K562 (cell line): ENCODE measurements at regions not wholly inside any gene's neighbourhood (a gene's known extent, or its start where the extent isn't known, plus 50 kb on each side); places are given as distances from the start of the nearest gene placed in this dataset.

ENCODE experiments used
- ATAC-seq: fragments of 200-7000 bp; cut with Tn5 transposase; 3 replicates; pipeline ENCODE4 v1.9.1; 2020; ENCODE audit warnings: moderate library complexity
- BruUV-seq: library from RNA; stranded (reverse); fragments of 400-500 nt; replicated peaks from 2 replicates; lab custom pipeline; 2021; lab: Mats Ljungman, UMichigan
- CTCF ChIA-PET: fragments of 300-600 bp; formaldehyde crosslinking; extraction: SDS; loops from one replicate; lab custom pipeline; 2021; ENCODE audit warnings: low intra/inter-chr PET ratio; lab: Yijun Ruan, JAX
- POLR2A ChIA-PET: fragments of 300-600, 350-650 bp; sonication (Branson Sonifier 250); formaldehyde crosslinking; extraction: SDS; loops from one replicate; lab custom pipeline; 2021; ENCODE audit warnings: antibody characterized with exemption, inconsistent platforms; lab: Yijun Ruan, JAX
- DNase-seq, 4 experiments: peaks; one replicate each; pipeline versions ENCODE4 v3.0.0 to v3.0.0-alpha.2; 2011 to 2018; ENCODE audit warnings: low spot score in 3 of 4, mixed read lengths in 3 of 4; ENCODE audit errors: extremely low read depth in 1 of 4
- FAIRE-seq: peaks from 2 replicates; lab custom pipeline; 2011; peaks lifted over from hg19 to GRCh38; lab: Jason Lieb, UNC
- H2AFZ ChIP-seq: 2 replicates; pipeline ENCODE4 v1.6.0; 2011; ENCODE audit warnings: low read depth, low read length, control low read depth, inconsistent platforms
- H3K27ac ChIP-seq: fragments of 200-600 bp; 3 replicates; pipeline ENCODE4 v1.8.0; 2011; ENCODE audit warnings: low read depth, mild to moderate bottlenecking, control low read depth, inconsistent platforms, low read length, moderate library complexity, mixed read lengths; ENCODE audit errors: extremely low read depth
- H3K27me3 ChIP-seq, 2 experiments: fragments of 300-600 bp in 1 of 2; 2 replicates in 1 of 2; 3 replicates in 1 of 2; pipeline versions ENCODE4 v1.6.0 to v1.8.0; 2011; ENCODE audit warnings: inconsistent platforms in 2 of 2, low read length in 2 of 2, mild to moderate bottlenecking in 1 of 2, mixed read lengths in 1 of 2, moderate library complexity in 1 of 2; ENCODE audit not compliant: control insufficient read depth in 2 of 2, insufficient read depth in 2 of 2
- H3K36me3 ChIP-seq: fragments of 300-600 bp; 3 replicates; pipeline ENCODE4 v1.8.0; 2011; ENCODE audit warnings: mild to moderate bottlenecking, low read length, inconsistent platforms; ENCODE audit not compliant: control insufficient read depth, insufficient read depth
- H3K4me1 ChIP-seq, 2 experiments: fragments of 200-600 bp in 1 of 2; replicated peaks in 1 of 2; 2 replicates in 1 of 2; 3 replicates in 1 of 2; pipeline versions ENCODE4 v1.5.1 to v1.8.0; 2011; ENCODE audit warnings: inconsistent platforms in 2 of 2, low read length in 2 of 2, mild to moderate bottlenecking in 1 of 2, mixed read lengths in 1 of 2, moderate library complexity in 1 of 2; ENCODE audit not compliant: control insufficient read depth in 2 of 2, insufficient read depth in 2 of 2
- H3K4me2 ChIP-seq: 2 replicates; pipeline ENCODE4 v1.6.1; 2011; ENCODE audit warnings: low read length, control low read depth, inconsistent platforms, mixed read lengths; ENCODE audit not compliant: insufficient read depth
- H3K4me3 ChIP-seq: fragments of 200-600 bp; sonication (generic), shearing (Covaris generic); 2 replicates; pipeline ENCODE4 v1.5.1; 2016; ENCODE audit warnings: control low read depth, inconsistent platforms
- H3K79me2 ChIP-seq: fragments of 200-600 bp; 3 replicates; pipeline ENCODE4 v1.8.0; 2011; ENCODE audit warnings: low read length, inconsistent platforms; ENCODE audit not compliant: control insufficient read depth, insufficient read depth
- H3K9ac ChIP-seq, 2 experiments: 2 replicates each; pipeline versions ENCODE4 v1.6.0 to v1.6.1; 2011; ENCODE audit warnings: low read depth in 2 of 2, low read length in 2 of 2, control low read depth in 1 of 2, inconsistent platforms in 1 of 2, mild to moderate bottlenecking in 1 of 2, mixed read lengths in 1 of 2; ENCODE audit not compliant: insufficient read depth in 1 of 2
- H3K9me1 ChIP-seq: one replicate; pipeline ENCODE4 v1.6.0; 2011; ENCODE audit warnings: inconsistent platforms, mild to moderate bottlenecking, low read length, moderate library complexity; ENCODE audit not compliant: control insufficient read depth, insufficient read depth
- H3K9me3 ChIP-seq: replicated peaks from 2 replicates; pipeline ENCODE4 v1.5.1; 2011; ENCODE audit warnings: low read depth, low read length, inconsistent platforms; ENCODE audit not compliant: control insufficient read depth, insufficient read depth
- H4K20me1 ChIP-seq: replicated peaks from 2 replicates; pipeline ENCODE4 v1.6.1; 2011; ENCODE audit warnings: low read length, inconsistent platforms, mixed read lengths; ENCODE audit not compliant: control insufficient read depth, insufficient read depth
- HLTF ChIP-seq: fragments of 450-650 bp; IDR thresholded peaks from 2 replicates; pipeline ENCODE4 v1.6.1; 2016
- MAZ ChIP-seq, 2 experiments: fragments of 450-650 bp in 1 of 2; sonication (generic) in 1 of 2; formaldehyde crosslinking; IDR thresholded peaks in 1 of 2; conservative IDR thresholded peaks in 1 of 2; 2 replicates each; pipeline versions ENCODE4 v1.4.0 to v1.5.0; 2020; ENCODE audit warnings: mild to moderate bottlenecking in 1 of 2, missing genetic modification reagents in 1 of 2
- SAFB2 ChIP-seq: fragments of 200-400 bp; formaldehyde crosslinking; IDR thresholded peaks from 2 replicates; pipeline ENCODE4 v1.6.1; 2018; ENCODE audit warnings: borderline replicate concordance, low read length, low read depth, moderate library complexity; ENCODE audit not compliant: severe bottlenecking
- ZNF696 ChIP-seq: fragments of 250-450 bp; sonication (Bioruptor Pico); conservative IDR thresholded peaks from 2 replicates; pipeline ENCODE4 v1.4.0; 2020; ENCODE audit warnings: mild to moderate bottlenecking, moderate library complexity
- WGBS: fragments of 100-300 bp; shearing (Covaris generic); methylation state at CpG from one replicate; pipeline ENCODE4 v1.1.6; 2016; ENCODE audit warnings: low coverage, mixed read lengths; ENCODE audit not compliant: insufficient coverage; ENCODE audit errors: missing lambda C conversion rate; 5-methylcytosine and 5-hydroxymethylcytosine counted together
- in situ Hi-C: fragments of 300-500 bp; cut with MboI; formaldehyde crosslinking; loops from 4 replicates; pipeline ENCODE4 v1.15.0; 2018; ENCODE audit warnings: inconsistent platforms, mixed read lengths
- intact Hi-C: fragments of 100-400 bp; cut with micrococcal nuclease; formaldehyde crosslinking; loops from 2 replicates; pipeline ENCODE4 v1.14.2; 2022

- BruUV-seq: no TSS peak
- no peak overlapping the region for H2AFZ ChIP-seq
- DNase-seq (no peak), FAIRE-seq (no peak), ATAC-seq (no peak)
- no peak overlapping the region for H3K4me2 ChIP-seq
- TF ChIP-seq HLTF: no peak
- peaks cover 10 to 30% of the 10 kb centered on the region in 2 experiments for H3K27me3 ChIP-seq
- intact Hi-C loops (no loop called here), in situ Hi-C loops (no loop called here)
- H3K4me3 ChIP-seq: no peak overlapping the region
- ChIA-PET POLR2A (no interaction called here), CTCF (no interaction called here)
- no peaks in the 10 kb centered on the region for H3K9me3 ChIP-seq
- H3K9ac ChIP-seq: no peak overlapping the region
- no peaks in the 10 kb centered on the region for H3K36me3 ChIP-seq
- no peaks in the 10 kb centered on the region for H3K9me1 ChIP-seq
- H3K4me1 ChIP-seq: no peaks in the 10 kb centered on the region
- H3K27ac ChIP-seq: no peak overlapping the region
- H3K79me2 ChIP-seq: no peaks in the 10 kb centered on the region
- WGBS: 0% methylated on average over 5 of the region's 5 CpGs
- no peaks in the 10 kb centered on the region for H4K20me1 ChIP-seq
Measured at GRCh38 chr5:154566146-154566680, 88.2 kb upstream of the HAND1 start.

- Histone ChIP-seq H3K4me2 (no peak overlapping the region), H3K27me3 (peaks cover 7 to 19% of the 10 kb centered on the region in 2 experiments), H3K4me1 (no peaks in the 10 kb centered on the region), H3K9me1 (no peaks in the 10 kb centered on the region), H3K27ac (no peak overlapping the region), H3K36me3 (no peaks in the 10 kb centered on the region), H4K20me1 (no peaks in the 10 kb centered on the region), H3K9me3 (no peaks in the 10 kb centered on the region), H3K9ac (no peak overlapping the region), H3K4me3 (no peak overlapping the region), H3K79me2 (no peaks in the 10 kb centered on the region), H2AFZ (no peak overlapping the region)
- FAIRE-seq (no peak), ATAC-seq (no peak), DNase-seq (no peak)
- ChIA-PET POLR2A (no interaction called here), CTCF (no interaction called here)
- BruUV-seq: no TSS peak
- TF ChIP-seq SAFB2 (no peak), MAZ (CRISPR knock-in tag; conservative IDR thresholded peaks at IDR 0.05 in 1 of 2, IDR thresholded peaks at IDR 0.05 in 1 of 2) (no peak), ZNF696 (CRISPR knock-in tag) (no peak)
- intact Hi-C loops (no loop called here), in situ Hi-C loops (no loop called here)
- WGBS: 0% methylated on average over 5 of the region's 5 CpGs
Measured at GRCh38 chr5:154565123-154565522, 87.1 kb upstream of the HAND1 start.
